NCI-H460 (cell line): ENCODE measurements at regions not wholly inside any gene's neighbourhood (a gene's known extent, or its start where the extent isn't known, plus 50 kb on each side); places are given as distances from the start of the nearest gene placed in this dataset.
"Not testable (repeated sequence)": the region's sequence is repeated elsewhere in the genome, so short reads cannot be mapped to it uniquely, and the experiment has no call there.

ENCODE experiments used
- DNase-seq: peaks from one replicate; pipeline ENCODE4 v3.0.0-alpha.2; 2016; ENCODE audit warnings: low read depth; ENCODE audit errors: extremely low read depth

GRCh38 chr12:9319044-9319841, 111.0 kb upstream of the PZP start:
- no peak for DNase-seq

DNA sequence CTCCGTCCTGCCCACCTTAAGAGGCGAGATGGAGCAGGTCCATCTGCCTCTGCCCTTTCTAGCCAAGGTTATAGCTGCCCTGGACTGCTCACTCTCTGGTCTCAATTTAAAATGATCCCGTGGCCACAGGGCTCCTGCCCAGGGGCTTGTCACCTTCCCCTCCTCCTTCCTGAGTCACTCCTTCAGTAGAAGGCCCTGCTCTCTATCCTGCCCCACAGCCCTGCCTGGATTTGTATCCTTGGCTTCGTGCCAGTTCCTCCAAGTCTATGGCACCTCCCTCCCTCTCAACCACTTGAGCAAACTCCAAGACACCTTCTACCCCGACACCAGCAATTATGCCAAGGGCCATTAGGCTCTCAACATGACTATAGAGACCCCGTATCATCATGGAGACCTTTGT, 105.3 kb upstream of the PZP start:
- DNase-seq: not testable (repeated sequence)

DNA sequence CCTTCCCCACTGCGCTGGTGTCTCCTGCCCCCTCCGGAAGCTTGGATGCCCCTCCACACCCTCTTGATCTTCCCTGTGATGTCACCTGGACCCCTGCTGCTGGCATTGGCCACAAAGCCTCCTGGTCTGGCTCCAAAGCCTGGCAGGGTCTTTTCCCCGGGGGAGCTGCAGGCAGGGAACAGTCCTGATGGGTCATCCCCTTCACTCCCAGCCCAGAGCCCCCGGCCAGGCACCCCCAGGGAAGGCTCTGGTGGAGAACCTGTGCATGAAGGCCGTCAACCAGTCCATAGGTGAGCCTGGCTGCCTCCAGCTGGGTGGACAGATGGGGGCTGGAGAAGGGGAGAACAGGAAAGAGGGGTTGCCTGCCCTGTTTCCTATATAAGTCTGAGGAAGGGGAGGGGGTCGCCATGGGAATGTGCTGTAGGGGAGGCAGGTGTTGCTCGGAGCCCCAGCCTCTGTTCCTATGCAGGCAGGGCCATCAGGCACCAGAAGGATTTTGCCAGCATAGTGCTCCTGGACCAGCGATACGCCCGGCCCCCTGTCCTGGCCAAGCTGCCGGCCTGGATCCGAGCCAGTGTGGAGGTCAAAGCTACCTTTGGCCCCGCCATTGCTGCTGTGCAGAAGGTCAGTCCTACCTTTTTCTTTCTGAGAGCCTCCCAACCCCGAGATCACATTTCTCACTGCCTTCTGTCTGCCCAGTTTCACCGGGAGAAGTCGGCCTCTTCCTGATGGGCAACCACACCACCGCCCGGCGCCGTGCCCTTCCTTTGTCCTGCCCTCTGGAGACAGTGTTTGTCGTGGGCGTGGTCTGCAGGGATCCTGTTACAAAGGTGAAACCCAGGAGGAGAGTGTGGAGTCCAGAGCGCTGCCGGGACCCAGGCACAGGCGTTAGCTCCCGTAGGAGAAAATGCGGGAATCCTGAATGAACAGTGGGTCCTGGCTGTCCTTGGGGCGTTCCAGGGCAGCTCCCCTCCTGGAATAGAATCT, 104.5 kb upstream of the PZP start:
- DNase-seq: not testable (repeated sequence)

GRCh38 chr12:9311454-9311853, 103.3 kb upstream of the PZP start:
- not testable (repeated sequence) for DNase-seq

GRCh38 chr12:9310645-9311044, 102.5 kb upstream of the PZP start:
- DNase-seq: not testable (repeated sequence)

DNA sequence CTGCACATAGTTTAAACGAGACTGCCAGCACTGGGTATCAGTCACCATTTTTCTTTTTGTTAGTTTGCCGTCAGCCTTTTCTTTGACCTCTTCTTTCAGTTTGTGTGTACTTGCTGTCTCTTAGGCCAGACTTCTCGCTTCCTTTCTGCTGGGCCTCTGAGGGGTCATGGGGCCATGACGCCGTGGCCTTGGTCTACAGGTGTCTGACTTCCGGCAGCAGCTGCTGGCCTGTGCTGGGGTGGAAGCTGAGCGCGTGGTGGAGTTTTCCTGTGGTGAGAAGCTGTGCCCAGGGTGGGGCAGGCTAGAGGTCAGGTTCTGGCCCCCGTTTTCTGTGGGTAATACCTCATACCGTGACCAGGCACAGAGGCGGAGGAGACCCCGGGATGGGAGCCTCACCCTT, 101.6 kb upstream of the PZP start:
- DNase-seq: not testable (repeated sequence)

DNA sequence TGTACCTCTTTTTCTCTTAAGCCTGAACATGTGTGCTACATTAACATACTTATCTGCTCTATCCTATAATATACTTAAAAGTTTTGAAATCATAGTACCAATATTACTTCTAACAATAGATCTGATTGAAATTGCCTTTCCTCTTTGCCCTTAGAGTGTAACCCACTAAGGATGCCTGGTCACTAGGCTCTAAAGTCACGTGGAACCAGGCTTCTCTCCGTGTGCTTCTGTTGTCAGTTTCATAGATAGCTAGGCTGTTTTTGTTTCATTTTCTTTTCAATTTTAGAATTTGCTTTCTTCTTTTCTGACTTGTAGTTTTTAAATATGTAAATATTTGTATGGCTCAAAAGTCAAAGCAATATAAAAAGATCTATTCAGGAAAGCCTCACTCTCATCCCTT, 100.5 kb upstream of the PZP start:
- not testable (repeated sequence) for DNase-seq

DNA sequence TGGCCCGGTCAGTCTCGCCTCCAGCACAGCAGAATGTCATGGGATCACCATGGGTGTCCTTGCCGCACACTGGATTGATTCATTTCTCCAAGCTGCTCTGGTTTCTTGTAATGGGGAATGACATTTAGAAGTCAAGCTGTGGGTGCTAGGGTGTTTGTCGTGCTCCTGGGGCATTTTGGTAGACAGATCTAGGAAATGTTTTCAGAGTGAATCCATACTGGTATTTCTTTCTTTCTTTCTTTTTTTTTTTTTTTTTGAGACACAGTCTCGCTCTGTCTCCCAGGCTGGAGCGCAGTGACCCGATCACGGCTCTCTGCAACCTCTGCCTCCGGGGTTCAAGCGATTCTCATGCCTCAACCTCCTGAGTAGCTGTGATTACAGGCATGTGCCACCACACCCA, 100.0 kb upstream of the PZP start:
- DNase-seq: not testable (repeated sequence)

GRCh38 chr12:9307255-9307654, 99.1 kb upstream of the PZP start:
- DNase-seq: not testable (repeated sequence)

DNA sequence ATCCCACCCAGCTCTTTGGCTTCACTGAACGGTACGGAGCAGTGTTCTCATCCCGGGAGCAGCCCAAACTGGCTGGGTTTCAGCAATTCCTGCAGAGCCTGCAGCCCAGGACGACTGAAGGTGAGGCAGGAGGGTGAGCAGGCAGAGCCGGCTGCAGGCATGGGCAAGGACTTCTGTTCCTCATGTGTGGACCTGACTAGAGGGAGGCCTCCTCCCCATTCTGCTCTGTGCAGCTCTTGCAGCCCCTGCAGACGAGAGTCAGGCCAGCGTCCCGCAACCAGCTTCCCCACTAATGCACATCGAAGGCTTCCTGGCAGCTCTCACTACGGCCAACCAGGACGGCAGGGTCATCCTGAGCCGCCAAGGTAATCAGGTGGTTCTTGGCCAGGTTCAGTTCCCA, 97.8 kb upstream of the PZP start:
- not testable (repeated sequence) for DNase-seq

DNA sequence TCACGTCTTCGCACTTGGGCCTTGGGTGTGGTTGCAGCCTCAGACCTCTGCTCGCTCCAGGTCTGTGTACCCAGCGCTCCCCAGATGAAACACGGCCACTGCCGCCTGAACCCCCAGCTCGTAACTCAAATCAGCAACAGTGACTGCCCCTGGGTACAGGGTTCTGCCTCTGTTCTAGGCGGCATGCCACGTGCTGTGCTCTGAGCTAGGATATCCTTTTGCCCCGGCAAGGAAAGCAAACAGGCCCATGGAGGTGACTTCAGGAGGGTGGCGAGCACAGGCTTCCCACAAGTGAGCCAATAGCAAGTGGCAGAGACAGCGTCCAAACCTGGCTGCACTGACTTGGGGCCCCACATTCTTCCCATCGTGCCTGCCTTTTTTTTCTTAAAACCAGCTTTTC, 96.3 kb upstream of the PZP start:
- not testable (repeated sequence) for DNase-seq

DNA sequence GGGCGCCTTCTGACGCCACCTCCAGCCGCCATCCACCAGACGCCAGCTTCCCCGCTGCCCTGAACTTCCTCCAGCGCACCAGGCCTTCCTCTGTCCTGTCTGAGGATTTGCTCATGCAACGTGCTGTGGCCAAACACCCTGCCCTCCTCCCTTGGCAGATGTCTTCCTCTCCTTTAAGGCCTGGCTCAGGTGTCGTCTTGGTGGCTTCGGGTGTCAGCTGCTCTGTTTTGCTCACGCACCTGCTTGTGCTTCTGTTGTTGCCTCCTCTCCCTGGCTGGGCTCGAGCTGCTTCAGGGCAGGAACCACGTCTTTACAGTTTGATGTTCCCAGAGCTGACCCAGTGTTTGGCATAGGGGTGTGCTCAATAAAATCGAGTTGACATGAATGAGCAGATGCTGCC, 87.7 kb upstream of the PZP start:
- DNase-seq: not testable (repeated sequence)

GRCh38 chr12:9294072-9294620, 86.0 kb upstream of the PZP start:
- DNase-seq: not testable (repeated sequence)

DNA sequence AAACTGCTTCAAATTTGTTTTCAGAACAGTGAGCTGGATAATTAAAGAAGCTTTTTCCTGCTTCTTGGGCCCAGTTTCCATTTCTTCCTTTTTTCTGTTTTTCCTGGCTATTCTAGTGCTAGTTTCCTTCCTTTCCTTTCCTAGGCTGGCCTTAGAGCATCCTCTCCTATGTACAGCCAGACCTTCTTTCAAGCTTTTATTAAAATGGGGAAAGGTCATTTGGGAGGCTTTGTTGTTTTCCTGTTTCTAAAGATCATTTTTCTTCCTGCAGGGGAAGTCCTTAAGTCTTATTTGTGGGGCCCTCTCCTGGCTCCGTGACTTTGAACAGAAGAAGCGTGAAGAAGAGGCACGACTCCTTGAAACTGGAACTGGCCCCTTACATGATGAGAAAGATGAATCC, 85.2 kb upstream of the PZP start:
- DNase-seq: not testable (repeated sequence)

DNA sequence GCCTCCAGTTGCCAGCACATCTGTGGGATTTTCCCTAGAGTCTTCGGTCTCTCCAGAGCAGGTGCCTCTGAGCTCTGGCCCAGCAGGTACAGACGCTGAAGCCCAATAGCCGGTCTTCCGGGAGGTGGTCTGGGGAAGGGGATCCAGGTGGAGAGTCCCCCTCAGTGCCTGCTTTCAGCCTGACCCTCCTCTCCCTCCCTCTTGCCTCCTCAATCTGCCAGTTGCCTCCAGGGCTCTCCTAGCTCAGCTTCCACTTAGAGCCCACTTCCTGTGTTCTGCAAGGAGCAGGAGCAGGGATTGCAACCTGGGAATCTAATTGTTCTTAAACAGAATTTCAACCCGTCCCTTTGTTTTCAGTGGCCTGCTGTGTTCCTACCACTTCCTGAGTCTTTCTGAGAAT, 81.8 kb upstream of the PZP start:
- not testable (repeated sequence) for DNase-seq

DNA sequence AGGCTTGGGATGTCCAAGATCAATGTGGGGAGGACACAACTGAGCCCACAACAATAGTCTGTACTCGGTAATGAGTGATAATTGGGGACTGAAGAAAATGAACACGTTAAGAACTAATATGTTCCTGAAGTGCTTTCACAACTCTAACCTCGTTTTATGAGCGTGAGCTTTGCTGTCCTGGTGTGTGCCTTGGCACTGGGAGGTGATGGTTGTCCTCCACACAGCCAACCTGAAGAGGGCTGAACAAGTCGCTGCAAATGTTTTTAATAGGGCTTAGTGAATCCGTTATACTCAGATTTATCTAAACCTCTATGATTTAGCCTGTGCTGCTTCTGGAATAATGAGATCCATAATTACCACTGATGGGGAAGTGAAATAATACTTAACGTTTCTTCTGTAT, 76.5 kb upstream of the PZP start:
- DNase-seq: not testable (repeated sequence)

- not testable (repeated sequence) for DNase-seq
These were observed 76.0 kb upstream of the PZP start for GRCh38 chr12:9284197-9284596.

- peak; percentile 66 for DNase-seq
These were observed 75.3 kb upstream of the PZP start for GRCh38 chr12:9283346-9284095.

- DNase-seq: no peak
These were observed 68.8 kb upstream of the PZP start for GRCh38 chr12:9276990-9277389.

DNA sequence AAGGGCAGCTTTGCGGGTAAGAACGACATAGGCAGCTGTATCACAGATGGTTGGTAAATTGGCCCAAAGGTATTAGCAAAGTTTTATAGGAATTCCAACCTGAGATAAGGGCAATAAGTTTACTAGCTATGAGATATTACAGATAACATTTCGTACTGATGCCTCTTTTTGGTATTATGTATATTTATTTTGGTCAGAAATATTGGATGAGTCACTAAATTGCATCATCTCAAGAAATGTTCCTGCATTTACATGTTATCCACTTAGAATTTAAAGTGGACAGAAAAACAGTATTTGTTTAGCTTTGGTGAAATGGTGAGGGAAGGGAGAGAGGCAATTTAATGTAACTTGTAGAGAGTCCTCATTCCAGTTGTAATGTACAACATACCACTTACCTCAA, 65.1 kb upstream of the PZP start:
- no peak for DNase-seq
